SH-SY5Y (cell line): ENCODE measurements at regions not wholly inside any gene's neighbourhood (a gene's known extent, or its start where the extent isn't known, plus 50 kb on each side); places are given as distances from the start of the nearest gene placed in this dataset.

Experiments
- GATA2 ChIP-seq: IDR thresholded peaks from 2 replicates; pipeline ENCODE4 v1.6.1; 2011; ENCODE audit warnings: mild to moderate bottlenecking, low read depth, low read length
- GATA3 ChIP-seq: IDR thresholded peaks from 2 replicates; pipeline ENCODE4 v1.6.1; 2011; ENCODE audit warnings: low read depth, mild to moderate bottlenecking, low read length, moderate library complexity

- no peak for TF ChIP-seq GATA2
- no peak for TF ChIP-seq GATA3
Observed at GRCh38 chr6:16040628-16040974, 88.3 kb upstream of the MYLIP start.
